HCT116 (cell line): ENCODE measurements at regions not wholly inside any gene's neighbourhood (a gene's known extent, or its start where the extent isn't known, plus 50 kb on each side); places are given as distances from the start of the nearest gene placed in this dataset.

Source experiments
- ATAC-seq: fragments of 200-7000 bp; cut with Tn5 transposase; 2 replicates; pipeline ENCODE4 v1.9.1; 2020; ENCODE audit warnings: mild to moderate bottlenecking, moderate library complexity
- BruUV-seq: library from RNA; stranded (reverse); fragments of 400-500 nt; replicated peaks from 2 replicates; lab custom pipeline; 2021; lab: Mats Ljungman, UMichigan
- CTCF ChIA-PET: fragments of 300-600 bp; sonication (Branson Sonifier 250); formaldehyde crosslinking; loops from one replicate; lab custom pipeline; 2021; ENCODE audit warnings: antibody characterized with exemption; lab: Charles Lee
- POLR2A ChIA-PET: fragments of 300-600, 350-600 bp; sonication (Branson Sonifier 250); formaldehyde crosslinking; loops from one replicate; lab custom pipeline; 2021; ENCODE audit warnings: antibody characterized with exemption; lab: Charles Lee
- RAD21 ChIA-PET, 2 experiments: fragments of 300-600 bp; sonication (Branson Sonifier 250); formaldehyde crosslinking; loops; one replicate each; lab custom pipeline; 2023; ENCODE audit warnings: low total read pairs in 2 of 2; ENCODE audit not compliant: uncharacterized antibody in 2 of 2, unreplicated experiment in 2 of 2, low non-redundant PET in 1 of 2; lab: Charles Lee
- DNase-seq: peaks from one replicate; pipeline ENCODE4 v3.0.0-alpha.2; 2010; ENCODE audit warnings: low read depth, low spot score
- H2AFZ ChIP-seq: fragments of 200-600 bp; shearing (Covaris generic), sonication (generic); 2 replicates; pipeline ENCODE4 v1.6.1; 2017; ENCODE audit warnings: low read depth, mixed run types, mixed read lengths, antibody characterized with exemption, low read length; ENCODE audit not compliant: poor library complexity, severe bottlenecking
- H3K27ac ChIP-seq: 2 replicates; pipeline ENCODE4 v1.5.1; 2012; ENCODE audit warnings: low read depth, low read length
- H3K27me3 ChIP-seq: fragments of 200-600 bp; sonication (generic); 2 replicates; pipeline ENCODE4 v1.6.1; 2016; ENCODE audit warnings: mixed run types, low read length, mixed read lengths; ENCODE audit not compliant: insufficient read depth
- H3K36me3 ChIP-seq, 2 experiments: fragments of 200-500 bp in 1 of 2; fragments of 200-600 bp in 1 of 2; sonication (Bioruptor generic) in 1 of 2; sonication (generic) in 1 of 2; 2 replicates each; pipeline versions ENCODE4 v1.5.1 to v1.6.1; 2014 to 2016; ENCODE audit warnings: low read length in 2 of 2, inconsistent platforms in 1 of 2, mixed read lengths in 1 of 2, mixed run types in 1 of 2; ENCODE audit not compliant: insufficient read depth in 2 of 2, control insufficient read depth in 1 of 2
- H3K4me1 ChIP-seq, 2 experiments: fragments of 200-600 bp in 1 of 2; sonication (generic) in 1 of 2; 2 replicates each; pipeline versions ENCODE4 v1.5.1 to v1.6.1; 2012 to 2017; ENCODE audit warnings: low read length in 2 of 2, inconsistent platforms in 1 of 2, mild to moderate bottlenecking in 1 of 2, mixed read lengths in 1 of 2, mixed run types in 1 of 2, moderate library complexity in 1 of 2; ENCODE audit not compliant: insufficient read depth in 2 of 2, control insufficient read depth in 1 of 2
- H3K4me2 ChIP-seq: fragments of 200-600 bp; sonication (generic); 2 replicates; pipeline ENCODE4 v1.6.1; 2017; ENCODE audit warnings: mixed run types, low read length, mixed read lengths
- H3K4me3 ChIP-seq, 2 experiments: fragments of 200-600 bp in 1 of 2; sonication (generic) in 1 of 2; replicated peaks in 1 of 2; 2 replicates each; pipeline ENCODE4 v1.5.1; 2011 to 2016; ENCODE audit warnings: low read length in 2 of 2, control low read depth in 1 of 2, low read depth in 1 of 2, mild to moderate bottlenecking in 1 of 2, mixed read lengths in 1 of 2, mixed run types in 1 of 2
- H3K79me2 ChIP-seq: fragments of 200-600 bp; sonication (generic); 2 replicates; pipeline ENCODE4 v1.6.1; 2017; ENCODE audit warnings: mild to moderate bottlenecking, mixed run types, low read length, moderate library complexity, mixed read lengths; ENCODE audit not compliant: insufficient read depth
- H3K9ac ChIP-seq: fragments of 200-600 bp; sonication (generic); 2 replicates; pipeline ENCODE4 v1.6.1; 2016; ENCODE audit warnings: low read length, mixed read lengths
- H3K9me2 ChIP-seq: fragments of 200-600 bp; sonication (generic), shearing (Covaris generic); 2 replicates; pipeline ENCODE4 v1.6.1; 2017; ENCODE audit warnings: mixed run types, mild to moderate bottlenecking, moderate library complexity; ENCODE audit not compliant: insufficient read depth
- H3K9me3 ChIP-seq, 2 experiments: fragments of 200-500 bp in 1 of 2; fragments of 200-600 bp in 1 of 2; sonication (Bioruptor generic) in 1 of 2; sonication (generic) in 1 of 2; 2 replicates each; pipeline ENCODE4 v1.6.1; 2014 to 2017; ENCODE audit warnings: low read length in 2 of 2, mixed read lengths in 2 of 2, inconsistent platforms in 1 of 2, low read depth in 1 of 2, mild to moderate bottlenecking in 1 of 2, mixed run types in 1 of 2, moderate library complexity in 1 of 2; ENCODE audit not compliant: control insufficient read depth in 1 of 2, insufficient read depth in 1 of 2
- H4K20me1 ChIP-seq: fragments of 200-600 bp; sonication (generic), shearing (Covaris generic); 2 replicates; pipeline ENCODE4 v1.6.1; 2017; ENCODE audit warnings: mixed run types, mild to moderate bottlenecking, moderate library complexity; ENCODE audit not compliant: insufficient read depth
- CBX3 ChIP-seq: IDR thresholded peaks from 2 replicates; pipeline ENCODE4 v1.6.1; 2012; ENCODE audit warnings: low read depth
- CEBPB ChIP-seq: IDR thresholded peaks from 2 replicates; pipeline ENCODE4 v1.6.1; 2012; ENCODE audit warnings: low read depth
- EGR1 ChIP-seq: IDR thresholded peaks from 2 replicates; pipeline ENCODE4 v1.6.1; 2012; ENCODE audit warnings: low read depth
- ELF1 ChIP-seq: IDR thresholded peaks from 2 replicates; pipeline ENCODE4 v1.6.1; 2012; ENCODE audit warnings: low read depth, borderline replicate concordance
- EZH2 ChIP-seq: fragments of 200-600 bp; sonication (generic); IDR thresholded peaks from 2 replicates; pipeline ENCODE4 v1.6.1; 2017; ENCODE audit warnings: antibody characterized with exemption, mixed run types
- FOSL1 ChIP-seq: IDR thresholded peaks from 2 replicates; pipeline ENCODE4 v1.6.1; 2012; ENCODE audit warnings: low read depth
- JUND ChIP-seq: IDR thresholded peaks from 2 replicates; pipeline ENCODE4 v1.6.1; 2012
- MAX ChIP-seq: IDR thresholded peaks from 2 replicates; pipeline ENCODE4 v1.6.1; 2012
- RAD21 ChIP-seq: IDR thresholded peaks from 2 replicates; pipeline ENCODE4 v1.6.1; 2012; ENCODE audit warnings: low read depth, mild to moderate bottlenecking
- REST ChIP-seq: IDR thresholded peaks from 2 replicates; pipeline ENCODE4 v1.6.1; 2012; ENCODE audit warnings: low read depth
- SIN3A ChIP-seq: IDR thresholded peaks from 2 replicates; pipeline ENCODE4 v1.6.1; 2012; ENCODE audit warnings: low read depth
- SP1 ChIP-seq: IDR thresholded peaks from 2 replicates; pipeline ENCODE4 v1.6.1; 2012; ENCODE audit warnings: low read depth
- SRF ChIP-seq: IDR thresholded peaks from 2 replicates; pipeline ENCODE4 v1.6.1; 2012; ENCODE audit warnings: low read depth
- ZBTB33 ChIP-seq: IDR thresholded peaks from 2 replicates; pipeline ENCODE4 v1.6.1; 2011; ENCODE audit warnings: mild to moderate bottlenecking, low read length, moderate library complexity; ENCODE audit not compliant: insufficient replicate concordance; ENCODE audit errors: extremely low read depth
- ZFX ChIP-seq: fragments of 450-650 bp; IDR thresholded peaks from 2 replicates; pipeline ENCODE4 v1.6.1; 2017
- ZNF274 ChIP-seq: fragments of 200-500 bp; sonication (Bioruptor generic); IDR thresholded peaks from 2 replicates; pipeline ENCODE4 v1.6.1; 2014; ENCODE audit warnings: mild to moderate bottlenecking, low read depth, low read length, inconsistent platforms
- intact Hi-C: fragments of 100-400 bp; cut with micrococcal nuclease; formaldehyde crosslinking; loops from 2 replicates; pipeline ENCODE4 v1.10.0; 2022

- ChIA-PET CTCF (no interaction called here), POLR2A (no interaction called here), RAD21 (no interaction called here)
- Histone ChIP-seq H3K9me3 (no peaks in the 10 kb centered on the region), H3K4me1 (no peaks in the 10 kb centered on the region), H3K9ac (no peak overlapping the region), H3K27ac (no peak overlapping the region), H3K79me2 (no peaks in the 10 kb centered on the region), H3K27me3 (peaks cover 22% of the 10 kb centered on the region), H3K9me2 (no peaks in the 10 kb centered on the region), H2AFZ (no peak overlapping the region), H4K20me1 (no peaks in the 10 kb centered on the region), H3K4me2 (no peak overlapping the region), H3K36me3 (no peaks in the 10 kb centered on the region), H3K4me3 (no peak overlapping the region)
- intact Hi-C loops: no loop called here
- ATAC-seq: no peak
- no TSS peak for BruUV-seq
- TF ChIP-seq FOSL1 (no peak), CBX3 (no peak), CEBPB (no peak), SP1 (no peak), RAD21 (no peak), MAX (no peak), SRF (no peak), ZNF274 (no peak), ELF1 (no peak), ZFX (no peak), SIN3A (no peak), JUND (no peak), REST (no peak), ZBTB33 (no peak), EGR1 (no peak), EZH2 (no peak)
- no peak for DNase-seq
Measured at GRCh38 chr10:120313715-120314114, 143.3 kb upstream of the PLPP4 start.
